CD4-positive, alpha-beta T cell (primary cell): ENCODE measurements at regions not wholly inside any gene's neighbourhood (a gene's known extent, or its start where the extent isn't known, plus 50 kb on each side); places are given as distances from the start of the nearest gene placed in this dataset.

Experiments
- ATAC-seq: fragments of 200-7000 bp; cut with Tn5 transposase; one replicate; pipeline ENCODE4 v1.10.0; 2022; ENCODE audit warnings: mild to moderate bottlenecking; ENCODE audit not compliant: poor library complexity
- CTCF ChIA-PET: fragments of 350-600 bp; sonication (Branson Sonifier 250); formaldehyde crosslinking; loops from one replicate; lab custom pipeline; 2021; ENCODE audit warnings: antibody characterized with exemption, inconsistent platforms; lab: Charles Lee
- POLR2A ChIA-PET: fragments of 350-600 bp; sonication (Branson Sonifier 250); formaldehyde crosslinking; loops from one replicate; lab custom pipeline; 2021; ENCODE audit warnings: antibody characterized with exemption, inconsistent platforms; lab: Charles Lee
- DNase-seq, 14 experiments: peaks; one replicate each; pipeline ENCODE4 v3.0.0-alpha.2; 2013 to 2020; ENCODE audit warnings: mixed read lengths in 2 of 14
- H3K27ac ChIP-seq, 2 donors: one replicate each; pipeline versions ENCODE4 v1.5.1 to v1.7.0; 2013; ENCODE audit warnings: low read length in 2 of 2, low read depth in 1 of 2, mild to moderate bottlenecking in 1 of 2
- H3K27me3 ChIP-seq, 2 experiments: 1 replicate in 1 of 2; 2 replicates in 1 of 2; pipeline versions ENCODE4 v1.6.1 to v1.7.0; 2013; ENCODE audit warnings: low read length in 2 of 2, control low read depth in 1 of 2, mild to moderate bottlenecking in 1 of 2, moderate library complexity in 1 of 2; ENCODE audit not compliant: insufficient read depth in 2 of 2, control insufficient read depth in 1 of 2
- H3K36me3 ChIP-seq: one replicate; pipeline ENCODE4 v1.6.1; 2013; ENCODE audit warnings: low read length, control low read depth; ENCODE audit not compliant: insufficient read depth
- H3K4me1 ChIP-seq: one replicate; pipeline ENCODE4 v1.6.1; 2013; ENCODE audit warnings: low read length, control low read depth; ENCODE audit not compliant: insufficient read depth
- H3K4me3 ChIP-seq: one replicate; pipeline ENCODE4 v1.5.1; 2013; ENCODE audit warnings: mild to moderate bottlenecking, low read length, moderate library complexity
- H3K9me3 ChIP-seq, 2 experiments: 1 replicate in 1 of 2; 2 replicates in 1 of 2; pipeline versions ENCODE4 v1.6.1 to v1.7.0; 2013; ENCODE audit warnings: low read length in 2 of 2, mild to moderate bottlenecking in 2 of 2, control low read depth in 1 of 2, moderate library complexity in 1 of 2; ENCODE audit not compliant: control insufficient read depth in 1 of 2, insufficient read depth in 1 of 2
- H3K27ac Mint-ChIP-seq: one replicate; pipeline ENCODE4 v1.8.0; 2020; ENCODE audit warnings: mixed read lengths
- H3K27me3 Mint-ChIP-seq: one replicate; pipeline ENCODE4 v1.8.0; 2021; ENCODE audit warnings: mixed read lengths
- H3K36me3 Mint-ChIP-seq: one replicate; pipeline ENCODE4 v1.8.0; 2021; ENCODE audit warnings: low read depth, mixed read lengths
- H3K4me1 Mint-ChIP-seq: one replicate; pipeline ENCODE4 v1.8.0; 2021; ENCODE audit warnings: low read depth, mixed read lengths
- H3K4me3 Mint-ChIP-seq: one replicate; pipeline ENCODE4 v1.8.0; 2020; ENCODE audit warnings: mild to moderate bottlenecking, mixed read lengths
- H3K9me3 Mint-ChIP-seq: one replicate; pipeline ENCODE4 v1.8.0; 2020; ENCODE audit warnings: mixed read lengths
- intact Hi-C, 2 experiments: fragments of 100-400 bp; cut with DNase I in 1 of 2; cut with micrococcal nuclease in 1 of 2; formaldehyde crosslinking; loops; one replicate each; pipeline versions ENCODE4 v1.15.1 to v1.9.0; 2023 to 2025; cut with DNase I, micrococcal nuclease
- TF ChIP-seq, protein P1 (sequence below): fragments of 200-600 bp; IDR thresholded peaks from one replicate; pipeline ENCODE4 v1.8.0; 2022; ENCODE audit warnings: antibody characterized with exemption, mild to moderate bottlenecking

DNA sequence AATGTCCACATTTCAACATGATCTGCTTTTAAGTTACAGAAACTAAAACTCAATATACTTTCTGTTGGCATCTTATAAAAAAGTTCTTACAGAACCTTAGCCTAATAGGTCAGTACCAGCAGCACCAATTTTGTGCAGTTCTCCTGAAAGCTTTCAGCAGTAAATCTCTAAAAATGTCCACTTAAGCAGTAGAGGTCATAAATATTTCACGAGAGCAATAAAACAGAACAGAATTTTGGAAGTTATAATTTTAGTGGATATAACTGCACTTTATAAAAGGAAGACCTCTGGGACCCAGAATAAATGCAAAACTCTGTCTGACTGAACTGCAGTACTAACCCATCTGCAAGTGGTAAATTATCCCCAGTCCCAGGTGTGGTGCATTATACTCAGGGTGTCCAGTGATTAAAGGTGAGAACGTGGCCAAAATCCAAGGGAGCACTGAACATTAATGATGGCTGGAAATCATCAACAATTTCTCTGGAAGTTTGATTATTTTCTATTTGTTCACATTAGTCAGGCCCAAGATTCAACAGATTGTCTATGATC lies 172.6 kb upstream of the RSPO3 start:
- Histone ChIP-seq H3K4me3 (no peak overlapping the region), H3K9me3 (no peaks in the 10 kb centered on the region), H3K27me3 (peaks cover 0 to 4% of the 10 kb centered on the region in 2 experiments), H3K4me1 (no peaks in the 10 kb centered on the region), H3K36me3 (no peaks in the 10 kb centered on the region), H3K27ac (no peak overlapping the region)
- TF ChIP-seq, protein P1, sequence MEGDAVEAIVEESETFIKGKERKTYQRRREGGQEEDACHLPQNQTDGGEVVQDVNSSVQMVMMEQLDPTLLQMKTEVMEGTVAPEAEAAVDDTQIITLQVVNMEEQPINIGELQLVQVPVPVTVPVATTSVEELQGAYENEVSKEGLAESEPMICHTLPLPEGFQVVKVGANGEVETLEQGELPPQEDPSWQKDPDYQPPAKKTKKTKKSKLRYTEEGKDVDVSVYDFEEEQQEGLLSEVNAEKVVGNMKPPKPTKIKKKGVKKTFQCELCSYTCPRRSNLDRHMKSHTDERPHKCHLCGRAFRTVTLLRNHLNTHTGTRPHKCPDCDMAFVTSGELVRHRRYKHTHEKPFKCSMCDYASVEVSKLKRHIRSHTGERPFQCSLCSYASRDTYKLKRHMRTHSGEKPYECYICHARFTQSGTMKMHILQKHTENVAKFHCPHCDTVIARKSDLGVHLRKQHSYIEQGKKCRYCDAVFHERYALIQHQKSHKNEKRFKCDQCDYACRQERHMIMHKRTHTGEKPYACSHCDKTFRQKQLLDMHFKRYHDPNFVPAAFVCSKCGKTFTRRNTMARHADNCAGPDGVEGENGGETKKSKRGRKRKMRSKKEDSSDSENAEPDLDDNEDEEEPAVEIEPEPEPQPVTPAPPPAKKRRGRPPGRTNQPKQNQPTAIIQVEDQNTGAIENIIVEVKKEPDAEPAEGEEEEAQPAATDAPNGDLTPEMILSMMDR, result no peak
- Mint-ChIP-seq H3K27ac (no peak overlapping the region), H3K4me1 (no peaks in the 10 kb centered on the region), H3K4me3 (no peak overlapping the region), H3K36me3 (no peaks in the 10 kb centered on the region), H3K9me3 (peaks cover 3% of the 10 kb centered on the region), H3K27me3 (peaks cover 6% of the 10 kb centered on the region)
- ChIA-PET CTCF (no interaction called here), POLR2A (no interaction called here)
- DNase-seq (no peak), ATAC-seq (no peak)
- intact Hi-C loops, result no loop called here

DNA sequence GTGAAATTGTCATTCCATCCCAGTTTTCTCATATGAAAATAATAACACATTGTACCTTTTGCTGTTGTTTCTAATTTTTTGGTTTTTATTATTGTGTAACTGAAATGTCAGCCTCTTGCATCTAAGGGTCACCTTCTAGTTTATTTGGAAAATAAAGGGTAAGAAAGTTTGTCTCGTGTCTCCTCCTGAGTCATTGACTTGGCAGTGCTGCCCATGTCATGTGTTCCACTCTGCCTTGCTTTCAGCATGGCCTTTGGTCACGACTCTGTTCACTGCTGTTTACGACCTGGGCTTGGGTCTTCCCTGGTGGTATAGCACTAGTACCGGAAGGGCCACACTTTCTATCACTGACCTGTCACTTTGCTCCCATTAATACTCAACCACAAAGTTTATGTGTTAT lies 171.4 kb upstream of the RSPO3 start:
- Mint-ChIP-seq H3K36me3 (no peaks in the 10 kb centered on the region), H3K27ac (no peak overlapping the region), H3K27me3 (peaks cover 6% of the 10 kb centered on the region), H3K9me3 (peaks cover 3% of the 10 kb centered on the region), H3K4me3 (no peak overlapping the region), H3K4me1 (no peaks in the 10 kb centered on the region)
- DNase-seq (no peak), ATAC-seq (no peak)
- intact Hi-C loops, result no loop called here
- Histone ChIP-seq H3K27me3 (peaks cover 0 to 4% of the 10 kb centered on the region in 2 experiments), H3K9me3 (no peaks in the 10 kb centered on the region), H3K4me1 (no peaks in the 10 kb centered on the region), H3K27ac (no peak overlapping the region), H3K36me3 (no peaks in the 10 kb centered on the region), H3K4me3 (no peak overlapping the region)
- ChIA-PET POLR2A (no interaction called here), CTCF (no interaction called here)
- TF ChIP-seq, protein P1, result no peak

DNA sequence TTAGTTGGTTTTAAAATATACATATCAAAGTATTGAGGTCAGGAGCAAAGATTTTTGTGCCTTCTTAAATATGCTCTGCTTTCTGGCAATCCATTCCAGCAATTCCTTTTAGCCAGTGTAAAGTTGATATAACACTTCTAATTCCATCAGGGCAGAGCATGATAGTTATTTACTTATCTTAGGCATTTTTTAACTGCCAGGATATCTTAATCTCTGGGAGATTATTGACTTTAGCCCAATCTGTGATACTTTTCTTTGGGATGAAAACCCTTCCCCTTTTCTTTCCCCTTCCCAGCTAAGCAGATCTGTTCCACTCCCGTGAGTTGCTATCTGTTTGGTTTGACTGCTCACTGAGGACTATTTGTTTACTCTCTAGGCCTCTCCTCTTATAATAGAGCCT lies 168.7 kb upstream of the RSPO3 start:
- Mint-ChIP-seq H3K27me3 (no peaks in the 10 kb centered on the region), H3K27ac (no peak overlapping the region), H3K36me3 (no peaks in the 10 kb centered on the region), H3K4me1 (no peaks in the 10 kb centered on the region), H3K4me3 (no peak overlapping the region), H3K9me3 (no peaks in the 10 kb centered on the region)
- no peaks in the 10 kb centered on the region for H3K9me3 ChIP-seq
- no peaks in the 10 kb centered on the region for H3K36me3 ChIP-seq
- H3K4me3 ChIP-seq, result no peak overlapping the region
- H3K4me1 ChIP-seq, result no peaks in the 10 kb centered on the region
- DNase-seq (no peak), ATAC-seq (no peak)
- CTCF ChIA-PET, result no interaction called here
- H3K27me3 ChIP-seq, result no peaks in the 10 kb centered on the region
- POLR2A ChIA-PET, result no interaction called here
- intact Hi-C loops, result no loop called here
- TF ChIP-seq, protein P1, result no peak
- no peak overlapping the region for H3K27ac ChIP-seq
